ENCODE measurements at regions not wholly inside any gene's neighbourhood (a gene's known extent, or its start where the extent isn't known, plus 50 kb on each side); places are given as distances from the start of the nearest gene placed in this dataset.

GRCh38 chr7:80981405-80981804, 62.6 kb upstream of the SEMA3C start:
- no peak for ATAC-seq (replicated peaks)
- Mint-ChIP-seq H3K9me3 (peaks cover 0 to 2% of the 10 kb centered on the region in 2 donors), H3K27me3 (no peaks in the 10 kb centered on the region), H3K4me3 (no peak overlapping the region), H3K4me1 (ENCODE audit: low read depth in 2 of 2) (no peaks in the 10 kb centered on the region), H3K27ac (no peak overlapping the region), H3K36me3 (ENCODE audit: insufficient read depth) (peaks cover 6% of the 10 kb centered on the region)
- no peak for DNase-seq

GRCh38 chr7:80977751-80978150, 58.9 kb upstream of the SEMA3C start:
- Mint-ChIP-seq H3K27ac (no peak overlapping the region), H3K27me3 (no peaks in the 10 kb centered on the region), H3K4me3 (no peak overlapping the region), H3K4me1 (ENCODE audit: low read depth in 2 of 2) (no peaks in the 10 kb centered on the region), H3K36me3 (ENCODE audit: insufficient read depth) (peaks cover 6% of the 10 kb centered on the region), H3K9me3 (peaks cover 0 to 2% of the 10 kb centered on the region in 2 donors)
- DNase-seq = no peak
- no peak for ATAC-seq (replicated peaks)

GRCh38 chr7:80974396-80975358, 55.8 kb upstream of the SEMA3C start:
- DNase-seq = no peak
- H3K36me3 Mint-ChIP-seq (ENCODE audit: insufficient read depth) = peaks cover 5% of the 10 kb centered on the region
- peaks cover 0 to 2% of the 10 kb centered on the region in 2 donors for H3K9me3 Mint-ChIP-seq
- no peaks in the 10 kb centered on the region for H3K4me1 Mint-ChIP-seq (ENCODE audit: low read depth in 2 of 2)
- H3K27ac Mint-ChIP-seq = no peak overlapping the region
- ATAC-seq (replicated peaks) = no peak
- H3K4me3 Mint-ChIP-seq = no peak overlapping the region
- H3K27me3 Mint-ChIP-seq = no peaks in the 10 kb centered on the region

GRCh38 chr7:80971225-80971624, 52.4 kb upstream of the SEMA3C start:
- Mint-ChIP-seq H3K4me1 (ENCODE audit: low read depth in 2 of 2) (no peaks in the 10 kb centered on the region), H3K27me3 (no peaks in the 10 kb centered on the region), H3K27ac (no peak overlapping the region), H3K4me3 (no peak overlapping the region), H3K9me3 (peaks cover 4 to 7% of the 10 kb centered on the region in 2 donors), H3K36me3 (ENCODE audit: insufficient read depth) (no peaks in the 10 kb centered on the region)
- ATAC-seq (replicated peaks) = no peak
- no peak for DNase-seq

Measured in effector memory CD8-positive, alpha-beta T cell (primary cell).